Lower leg skin (tissue), 3 donors: ENCODE measurements at regions not wholly inside any gene's neighbourhood (a gene's known extent, or its start where the extent isn't known, plus 50 kb on each side); places are given as distances from the start of the nearest gene placed in this dataset.

Source experiments
- POLR2A ChIP-seq, 2 donors: fragments of 450-650 bp; IDR thresholded peaks; one replicate each; pipeline ENCODE4 v1.6.1; 2016 to 2017; ENCODE audit warnings: antibody characterized with exemption in 2 of 2, mild to moderate bottlenecking in 1 of 2, moderate library complexity in 1 of 2
- TF ChIP-seq, protein P1 (sequence below), 3 donors: fragments of 450-650 bp; IDR thresholded peaks; one replicate each; pipeline ENCODE4 v1.5.1; 2016; ENCODE audit warnings: antibody characterized with exemption in 3 of 3, mild to moderate bottlenecking in 3 of 3, moderate library complexity in 2 of 3

GRCh38 chr15:66985653-66986052, 79.7 kb upstream of the SMAD3 start:
- TF ChIP-seq, protein P1, sequence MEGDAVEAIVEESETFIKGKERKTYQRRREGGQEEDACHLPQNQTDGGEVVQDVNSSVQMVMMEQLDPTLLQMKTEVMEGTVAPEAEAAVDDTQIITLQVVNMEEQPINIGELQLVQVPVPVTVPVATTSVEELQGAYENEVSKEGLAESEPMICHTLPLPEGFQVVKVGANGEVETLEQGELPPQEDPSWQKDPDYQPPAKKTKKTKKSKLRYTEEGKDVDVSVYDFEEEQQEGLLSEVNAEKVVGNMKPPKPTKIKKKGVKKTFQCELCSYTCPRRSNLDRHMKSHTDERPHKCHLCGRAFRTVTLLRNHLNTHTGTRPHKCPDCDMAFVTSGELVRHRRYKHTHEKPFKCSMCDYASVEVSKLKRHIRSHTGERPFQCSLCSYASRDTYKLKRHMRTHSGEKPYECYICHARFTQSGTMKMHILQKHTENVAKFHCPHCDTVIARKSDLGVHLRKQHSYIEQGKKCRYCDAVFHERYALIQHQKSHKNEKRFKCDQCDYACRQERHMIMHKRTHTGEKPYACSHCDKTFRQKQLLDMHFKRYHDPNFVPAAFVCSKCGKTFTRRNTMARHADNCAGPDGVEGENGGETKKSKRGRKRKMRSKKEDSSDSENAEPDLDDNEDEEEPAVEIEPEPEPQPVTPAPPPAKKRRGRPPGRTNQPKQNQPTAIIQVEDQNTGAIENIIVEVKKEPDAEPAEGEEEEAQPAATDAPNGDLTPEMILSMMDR (IDR thresholded peaks at IDR 0.05) = no peak
- TF ChIP-seq POLR2A (IDR thresholded peaks at IDR 0.05) = no peak
